ENCODE measurements at regions not wholly inside any gene's neighbourhood (a gene's known extent, or its start where the extent isn't known, plus 50 kb on each side); places are given as distances from the start of the nearest gene placed in this dataset.
A peak's percentile ranks its signal among the peaks of the same experiment; 100 is the strongest.

- ATAC-seq, result no peak
- no peaks in the 10 kb centered on the region for H3K27me3 ChIP-seq
- H3K9me3 ChIP-seq, result peaks cover 0 to 3% (median 0%) of the 10 kb centered on the region in 3 donors
- WGBS, 2 donors (ENCODE audit: low coverage in 1 of 2), result 67 to 85% methylated on average over 2 of the region's 2 CpGs
- TF ChIP-seq POLR2A (IDR thresholded peaks at IDR 0.05) (no peak), CTCF (IDR thresholded peaks at IDR 0.05) (no peak), POLR2AphosphoS5 (IDR thresholded peaks at IDR 0.05) (no peak), EP300 (IDR thresholded peaks at IDR 0.05) (no peak)
- H3K4me1 ChIP-seq, result peaks cover 0 to 7% (median 0%) of the 10 kb centered on the region in 3 donors
- no peak overlapping the region for H3K4me3 ChIP-seq
- H3K27ac ChIP-seq, result no peak overlapping the region
- H3K36me3 ChIP-seq, result no peaks in the 10 kb centered on the region
These were observed 69.7 kb downstream of the PSMB1 start for GRCh38 chr6:170483413-170483812.

GRCh38 chr6:170480050-170480692 is 72.9 kb downstream of the PSMB1 start:
- WGBS, 2 donors (ENCODE audit: low coverage in 1 of 2), result 43 to 78% methylated on average over 1 to 2 of the region's 6 CpGs
- no peak for TF ChIP-seq POLR2A (IDR thresholded peaks at IDR 0.05)
- TF ChIP-seq CTCF (IDR thresholded peaks at IDR 0.05), result peak in 1 of 4 experiments; percentile 27
- TF ChIP-seq POLR2AphosphoS5 (IDR thresholded peaks at IDR 0.05), result no peak
- Histone ChIP-seq H3K9me3 (peaks cover 0 to 3% (median 0%) of the 10 kb centered on the region in 3 donors), H3K36me3 (no peaks in the 10 kb centered on the region), H3K27ac (no peak overlapping the region), H3K4me1 (peaks cover 0 to 7% (median 0%) of the 10 kb centered on the region in 3 donors), H3K4me3 (no peak overlapping the region), H3K27me3 (no peaks in the 10 kb centered on the region)
- ATAC-seq, result no peak

- H3K4me3 ChIP-seq, result no peak overlapping the region
- ATAC-seq, result no peak
- TF ChIP-seq POLR2A (IDR thresholded peaks at IDR 0.05) (no peak), EP300 (IDR thresholded peaks at IDR 0.05) (no peak), CTCF (IDR thresholded peaks at IDR 0.05) (no peak), POLR2AphosphoS5 (IDR thresholded peaks at IDR 0.05) (no peak)
- 89 to 95% methylated on average over 6 of the region's 6 CpGs for WGBS, 2 donors (ENCODE audit: low coverage in 1 of 2)
- no peak overlapping the region for H3K27ac ChIP-seq
- H3K27me3 ChIP-seq, result peaks cover 22% of the 10 kb centered on the region
- H3K9me3 ChIP-seq, result no peaks in the 10 kb centered on the region
- no peaks in the 10 kb centered on the region for H3K36me3 ChIP-seq
- peaks cover 0 to 7% (median 0%) of the 10 kb centered on the region in 3 donors for H3K4me1 ChIP-seq
These were observed 76.7 kb downstream of the PSMB1 start for GRCh38 chr6:170476360-170476759.

GRCh38 chr6:170475118-170475517 is 78.0 kb downstream of the PSMB1 start:
- TF ChIP-seq POLR2AphosphoS5 (IDR thresholded peaks at IDR 0.05) (no peak), POLR2A (IDR thresholded peaks at IDR 0.05) (no peak), EP300 (IDR thresholded peaks at IDR 0.05) (no peak), CTCF (IDR thresholded peaks at IDR 0.05) (no peak)
- Histone ChIP-seq H3K9me3 (no peaks in the 10 kb centered on the region), H3K4me1 (peaks cover 0 to 2% (median 0%) of the 10 kb centered on the region in 3 donors), H3K36me3 (no peaks in the 10 kb centered on the region), H3K27ac (no peak overlapping the region), H3K4me3 (no peak overlapping the region), H3K27me3 (peaks cover 22% of the 10 kb centered on the region)
- no peak for ATAC-seq
- WGBS, 2 donors (ENCODE audit: low coverage in 1 of 2), result 59 to 85% methylated on average over 2 to 3 of the region's 3 CpGs

GRCh38 chr6:170473801-170474200 is 79.3 kb downstream of the PSMB1 start:
- ATAC-seq, result no peak
- Histone ChIP-seq H3K9me3 (no peaks in the 10 kb centered on the region), H3K27me3 (peaks cover 22% of the 10 kb centered on the region), H3K36me3 (no peaks in the 10 kb centered on the region), H3K4me1 (no peaks in the 10 kb centered on the region), H3K27ac (no peak overlapping the region), H3K4me3 (no peak overlapping the region)
- no peak for TF ChIP-seq EP300 (IDR thresholded peaks at IDR 0.05)
- TF ChIP-seq POLR2AphosphoS5 (IDR thresholded peaks at IDR 0.05), result no peak
- TF ChIP-seq POLR2A (IDR thresholded peaks at IDR 0.05), result no peak
- no peak for TF ChIP-seq CTCF (IDR thresholded peaks at IDR 0.05)
- 95 to 96% methylated on average over 6 to 7 of the region's 7 CpGs for WGBS, 2 donors (ENCODE audit: low coverage in 1 of 2)
